SIG-M5 (cell line): ENCODE measurements at regions not wholly inside any gene's neighbourhood (a gene's known extent, or its start where the extent isn't known, plus 50 kb on each side); places are given as distances from the start of the nearest gene placed in this dataset.

Experiments used
- DNase-seq: peaks from one replicate; lab custom pipeline; 2025; lab: John Stamatoyannopoulos, UW

DNA sequence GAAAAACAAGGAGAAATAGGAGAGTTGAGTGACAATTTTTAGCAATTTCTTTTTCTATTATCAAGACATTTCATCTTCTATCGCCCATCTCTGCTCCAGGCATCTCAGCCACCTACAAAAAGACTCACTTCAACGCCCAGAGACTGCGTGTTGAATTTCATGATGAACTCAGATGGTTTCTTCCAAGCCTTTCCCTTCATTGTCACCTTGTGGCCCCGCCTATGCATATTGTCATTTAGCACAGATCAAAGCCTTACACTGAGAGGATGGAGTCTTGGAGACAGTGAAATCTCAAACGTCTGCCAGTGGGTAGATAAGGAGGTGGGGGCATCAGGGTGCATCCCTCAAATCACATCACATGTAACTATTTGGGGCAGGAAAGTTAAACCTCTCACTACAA lies 319.4 kb downstream of the SIPA1L2 start:
- DNase-seq, result no peak

DNA sequence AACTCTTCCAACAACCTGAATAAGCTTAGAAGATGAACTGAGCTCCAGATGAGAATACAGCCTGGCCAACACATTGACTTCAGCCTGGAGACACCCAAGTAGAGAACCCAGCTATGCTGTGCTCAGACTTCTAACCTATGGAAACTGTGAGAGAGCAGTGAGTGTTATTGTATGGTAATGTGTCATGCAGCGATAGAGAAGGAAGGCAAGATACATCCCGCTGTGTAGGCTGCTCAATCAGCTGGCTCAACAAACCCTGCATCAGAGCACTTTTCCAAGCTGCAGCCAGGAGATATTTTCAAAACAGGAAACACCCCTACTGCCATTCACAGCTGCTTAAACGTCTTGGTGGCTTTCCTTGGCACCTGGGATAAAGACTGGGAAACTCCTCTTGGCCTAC lies 321.3 kb downstream of the SIPA1L2 start:
- DNase-seq, result no peak

DNA sequence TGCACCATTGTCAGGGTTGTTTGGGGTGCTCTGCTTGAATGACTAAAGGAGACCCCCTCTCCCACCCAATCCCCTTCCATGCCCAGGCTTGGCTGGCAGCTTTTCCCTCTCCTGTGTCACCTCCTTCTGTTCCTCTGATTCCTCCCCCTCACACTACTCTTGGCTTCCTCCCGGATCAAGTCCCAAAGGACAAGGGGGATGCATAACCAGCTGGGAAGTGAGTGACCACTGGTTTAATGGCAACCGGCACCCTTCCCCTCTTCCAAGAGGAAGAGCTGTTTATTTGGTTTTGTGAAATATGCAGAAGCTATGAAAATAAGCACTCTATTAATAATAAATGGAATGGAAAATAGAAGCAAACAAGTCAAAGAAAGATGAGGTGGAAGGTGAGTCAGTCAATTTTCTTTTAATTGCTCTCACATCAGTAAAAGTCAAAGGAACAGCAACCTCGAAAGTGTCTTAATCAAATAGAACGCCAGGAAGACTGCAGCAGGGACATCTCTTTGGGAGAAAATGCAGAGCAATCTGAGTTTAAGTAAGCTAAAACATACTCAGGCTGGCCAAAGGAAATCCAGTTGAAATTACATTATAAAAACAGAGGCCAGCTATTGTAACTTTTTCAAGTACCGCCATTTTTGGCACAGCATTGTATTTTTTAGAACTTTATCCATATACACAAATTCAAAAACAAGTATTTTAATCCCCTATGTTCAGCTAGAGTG lies 322.5 kb downstream of the SIPA1L2 start:
- no peak for DNase-seq

DNA sequence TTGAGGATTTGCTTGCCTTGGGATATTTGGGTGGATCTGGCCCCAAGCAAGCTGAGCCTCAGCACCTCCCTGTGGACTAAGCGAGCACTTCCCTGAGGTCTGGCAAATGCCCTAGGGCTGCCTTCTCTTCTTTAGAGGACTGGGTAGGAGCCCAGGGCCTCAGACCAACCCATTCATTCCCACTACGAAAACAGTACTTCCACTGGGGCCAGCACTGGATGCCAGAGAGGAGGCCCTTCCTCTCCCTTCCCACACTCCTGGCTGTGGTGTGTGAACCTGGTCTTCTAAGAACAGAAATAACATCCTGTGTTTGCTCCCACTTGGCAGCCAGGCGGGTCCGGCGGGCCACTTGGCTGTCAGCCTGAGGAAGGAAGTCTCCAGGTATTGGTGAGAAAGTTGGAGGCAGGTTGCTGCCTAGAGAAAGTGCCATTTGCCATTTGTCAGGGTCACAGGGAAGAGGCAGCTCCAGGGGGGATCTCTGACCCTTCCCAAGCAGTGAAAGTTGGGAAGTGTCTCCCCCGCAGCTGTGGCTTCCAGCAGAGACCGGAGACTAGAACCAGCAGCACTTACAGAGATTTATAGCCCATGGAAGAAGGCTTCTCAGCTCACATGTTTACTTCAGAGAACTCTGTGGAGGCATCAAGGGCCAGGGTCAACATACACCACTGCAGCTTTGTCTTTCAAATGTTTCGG lies 323.5 kb downstream of the SIPA1L2 start:
- DNase-seq, result no peak

DNA sequence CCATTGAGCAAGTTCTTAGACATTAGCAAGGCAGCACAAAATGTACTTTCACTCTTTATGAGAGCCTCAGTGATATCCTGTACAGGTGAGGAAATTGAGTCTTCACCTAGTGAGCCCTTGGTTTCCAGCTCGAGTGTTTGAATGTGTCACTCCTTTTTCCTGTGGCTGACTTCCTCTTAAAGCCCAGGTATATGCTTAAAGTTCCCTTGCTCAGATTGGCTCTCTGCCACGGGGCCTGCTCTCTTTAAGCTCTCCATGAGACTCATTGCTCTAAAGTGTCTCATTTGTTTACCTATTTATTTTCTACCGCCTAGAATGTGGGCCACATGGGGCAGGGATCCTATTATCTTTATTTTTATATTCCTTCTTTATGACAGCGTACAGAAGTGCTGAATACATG lies 324.9 kb downstream of the SIPA1L2 start:
- DNase-seq, result no peak

DNA sequence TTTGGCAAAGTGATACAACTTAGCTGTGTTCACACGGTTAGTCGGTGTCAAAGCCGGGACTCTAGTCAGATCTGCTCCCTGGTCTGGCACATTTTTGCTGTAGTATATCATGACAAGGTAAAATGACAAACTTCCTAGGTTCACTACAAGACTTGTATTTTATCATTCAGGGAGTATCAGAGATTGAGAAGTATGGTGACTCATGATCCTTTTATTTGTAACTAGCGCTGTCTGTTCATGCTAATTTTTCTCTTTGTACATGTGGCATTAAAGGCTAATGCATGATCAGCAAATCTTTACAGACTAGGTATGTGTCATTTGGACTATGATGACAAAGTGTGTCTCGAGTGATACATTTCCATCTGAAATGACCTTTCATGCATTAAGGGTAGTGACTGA lies 326.7 kb downstream of the SIPA1L2 start:
- DNase-seq, result no peak

DNA sequence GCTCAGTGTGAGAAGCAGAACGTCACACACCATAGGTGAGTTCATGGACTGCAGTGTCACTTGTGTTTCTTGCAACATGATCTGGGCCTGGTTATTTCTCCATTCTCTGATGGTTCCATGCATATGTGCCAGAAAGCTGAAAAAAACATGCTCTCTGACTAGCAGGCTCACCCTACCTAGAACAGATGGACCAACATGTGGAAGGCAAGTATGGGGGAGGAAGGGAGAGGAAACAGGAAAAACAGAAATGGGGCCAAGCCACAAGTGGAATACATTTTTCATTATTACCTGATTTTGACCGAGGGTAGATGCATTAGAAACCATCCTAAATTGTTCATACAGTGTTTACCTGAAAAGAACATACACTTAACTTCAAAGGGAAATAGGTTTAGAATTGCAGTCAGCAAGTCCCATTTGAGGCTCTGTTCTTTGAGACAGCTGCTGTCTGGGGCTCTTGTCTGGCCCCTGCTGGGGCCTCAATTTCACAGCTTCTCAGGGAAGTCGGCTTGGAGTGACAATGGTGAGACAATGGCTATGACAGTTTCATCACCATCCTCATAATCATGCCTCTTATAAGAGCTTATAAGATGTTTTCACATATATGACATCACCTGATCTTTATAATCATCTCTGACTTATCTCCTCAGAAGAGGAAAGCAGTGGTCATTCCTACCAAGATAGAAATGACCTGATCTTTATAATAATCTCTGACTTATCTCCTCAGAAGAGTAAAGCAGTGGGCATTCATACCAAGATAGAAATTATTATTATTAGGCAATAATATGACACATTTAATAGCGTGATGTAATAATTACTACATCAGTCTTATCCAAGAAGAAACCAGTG lies 327.3 kb downstream of the SIPA1L2 start:
- DNase-seq, result no peak

DNA sequence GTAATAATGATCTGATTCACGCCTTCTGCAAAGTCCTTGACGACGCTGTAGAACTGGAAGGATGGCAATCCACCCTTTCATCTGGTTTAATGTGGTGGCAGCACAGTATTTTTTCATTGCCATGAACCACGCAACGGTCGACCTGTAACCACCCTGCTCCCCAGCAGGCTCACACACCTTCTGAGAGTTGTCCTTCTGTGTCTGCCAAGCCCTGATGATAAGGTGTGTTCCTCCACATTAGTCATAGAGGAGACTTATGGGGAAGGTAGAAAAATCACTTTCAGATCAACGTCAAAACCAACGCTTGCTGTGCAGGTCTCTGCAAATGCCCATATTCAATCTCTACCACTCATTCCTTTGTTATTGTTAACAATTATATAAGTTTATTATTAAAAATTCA lies 328.7 kb downstream of the SIPA1L2 start:
- no peak for DNase-seq

DNA sequence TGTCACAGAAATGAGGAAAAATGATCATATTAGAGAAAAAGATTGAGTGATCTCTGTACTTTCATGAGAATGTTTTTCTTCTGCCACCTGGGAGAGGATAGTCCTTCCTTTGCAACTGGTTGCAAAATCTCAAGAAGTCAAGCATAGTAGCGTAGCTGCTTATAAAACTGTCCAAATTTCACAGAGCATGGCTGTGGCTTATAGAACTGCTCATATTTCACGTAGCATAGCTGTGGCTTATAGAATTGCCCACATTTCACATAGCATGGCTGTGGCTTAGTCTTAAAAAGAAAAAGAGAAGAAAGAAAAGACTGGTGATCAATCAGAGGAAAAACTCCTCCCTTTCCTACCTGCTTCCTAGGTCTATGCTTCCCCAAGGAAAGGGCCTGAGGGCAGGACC lies 329.5 kb downstream of the SIPA1L2 start:
- no peak for DNase-seq

DNA sequence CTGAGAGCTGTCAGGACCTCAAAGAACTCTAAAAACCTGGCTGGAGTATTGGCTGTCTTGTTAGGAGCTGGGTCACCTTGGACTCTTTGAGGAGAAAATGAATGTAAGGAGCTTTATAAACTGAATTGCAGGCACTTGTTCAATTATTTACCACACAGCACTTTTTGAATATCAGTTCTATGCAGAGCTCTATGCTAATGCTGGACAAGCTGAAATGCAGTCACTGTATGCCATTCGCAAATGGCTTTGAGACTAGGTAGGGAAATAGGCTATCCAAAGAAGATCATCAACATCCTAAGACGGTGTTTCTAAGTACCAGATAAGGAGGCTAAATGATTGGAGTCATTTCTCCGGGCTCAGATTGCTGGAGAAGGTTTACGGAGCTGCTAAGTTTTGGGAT lies 333.5 kb downstream of the SIPA1L2 start:
- no peak for DNase-seq

DNA sequence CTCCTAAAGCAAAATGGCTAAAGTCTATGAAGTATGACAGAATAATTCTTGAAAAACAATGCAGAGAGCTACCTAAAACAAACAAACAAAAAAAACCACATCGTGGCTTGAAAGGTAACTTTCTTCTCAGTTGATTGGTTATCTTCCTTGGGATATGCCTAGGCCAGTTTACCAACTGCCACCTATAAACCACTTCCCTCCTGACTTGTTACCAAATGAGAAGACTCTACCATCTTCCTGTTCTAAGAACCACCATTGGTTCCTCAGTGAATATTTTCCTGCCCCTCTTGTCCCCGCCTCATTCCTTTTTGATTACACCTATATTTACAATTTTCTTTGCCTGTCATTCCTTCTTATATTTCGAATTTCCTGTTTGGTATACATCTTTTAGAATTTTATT lies 336.6 kb downstream of the SIPA1L2 start:
- DNase-seq, result no peak

DNA sequence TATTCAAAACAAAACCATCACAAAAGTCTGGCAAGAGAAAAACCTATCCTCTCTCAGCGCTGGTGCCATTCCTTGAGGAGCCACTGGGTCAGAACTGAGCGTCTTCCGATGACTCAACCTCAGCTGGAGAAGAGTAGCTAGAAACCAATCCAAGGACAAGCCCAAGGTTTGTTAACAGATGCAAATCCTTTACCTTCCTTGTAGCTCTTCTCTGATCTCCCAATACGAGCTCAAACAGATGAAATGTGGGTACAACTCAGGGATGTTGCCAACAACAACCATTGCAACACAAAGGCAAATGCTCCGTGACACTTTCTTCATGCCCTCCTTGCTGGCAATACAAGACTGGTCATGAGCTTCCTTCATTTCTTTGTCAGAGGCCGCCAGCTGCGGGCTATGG lies 337.1 kb downstream of the SIPA1L2 start:
- no peak for DNase-seq

DNA sequence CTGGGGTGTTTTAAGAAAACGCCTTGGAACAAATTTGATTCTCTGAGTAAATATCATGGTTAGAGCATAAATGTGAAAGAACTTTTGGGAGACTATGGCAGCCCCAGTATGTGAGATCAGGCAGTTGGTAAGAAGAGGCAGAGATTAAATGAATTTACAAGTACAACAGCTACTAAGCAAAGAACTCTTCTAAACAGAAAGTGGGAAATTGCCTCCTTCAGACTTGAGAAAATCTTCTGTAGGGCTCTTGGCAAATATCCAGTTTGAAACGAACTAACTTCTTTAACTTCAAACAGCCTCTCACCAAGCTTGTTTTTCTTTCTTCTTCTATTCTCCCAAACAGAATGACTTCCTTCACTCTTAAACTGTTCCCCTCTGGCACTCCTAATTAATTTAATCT lies 337.7 kb downstream of the SIPA1L2 start:
- DNase-seq, result no peak

DNA sequence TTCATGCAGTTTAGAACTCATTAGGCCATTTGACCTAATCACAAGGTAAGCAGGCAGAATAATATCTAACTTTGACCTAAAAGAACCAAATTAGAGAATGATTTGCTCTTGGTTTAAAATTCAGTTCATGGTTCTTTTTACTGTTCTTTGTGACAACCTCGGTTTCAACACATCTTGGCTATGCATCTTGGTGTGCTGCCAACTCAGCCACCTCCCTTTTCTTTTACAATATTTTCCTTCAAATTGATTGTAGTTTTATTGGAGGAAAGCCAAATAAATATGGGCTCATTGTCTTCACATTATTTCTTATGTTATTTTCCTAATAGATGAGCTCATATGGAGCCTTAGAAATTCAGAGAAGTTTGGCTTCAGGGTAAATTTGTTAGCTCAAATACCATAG lies 338.3 kb downstream of the SIPA1L2 start:
- no peak for DNase-seq

DNA sequence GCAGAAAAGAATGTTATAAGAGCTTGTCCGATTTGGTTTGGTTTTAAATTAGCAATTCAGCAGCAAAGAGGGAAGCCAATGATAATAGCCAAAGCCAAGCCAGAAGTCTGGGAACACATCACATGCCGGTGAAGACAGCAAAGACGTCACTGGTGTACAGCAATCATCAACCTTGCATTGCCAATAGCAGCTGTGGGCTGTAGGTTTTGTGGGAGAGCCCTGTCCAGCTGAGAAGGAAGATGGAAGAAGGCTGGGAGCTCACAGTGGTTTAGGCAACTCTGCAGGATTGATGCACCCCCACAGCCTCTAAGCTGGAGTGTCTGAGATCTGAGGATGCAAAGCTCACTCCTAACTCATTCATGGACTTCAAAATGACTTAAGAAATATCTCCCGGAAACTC lies 338.7 kb downstream of the SIPA1L2 start:
- no peak for DNase-seq

DNA sequence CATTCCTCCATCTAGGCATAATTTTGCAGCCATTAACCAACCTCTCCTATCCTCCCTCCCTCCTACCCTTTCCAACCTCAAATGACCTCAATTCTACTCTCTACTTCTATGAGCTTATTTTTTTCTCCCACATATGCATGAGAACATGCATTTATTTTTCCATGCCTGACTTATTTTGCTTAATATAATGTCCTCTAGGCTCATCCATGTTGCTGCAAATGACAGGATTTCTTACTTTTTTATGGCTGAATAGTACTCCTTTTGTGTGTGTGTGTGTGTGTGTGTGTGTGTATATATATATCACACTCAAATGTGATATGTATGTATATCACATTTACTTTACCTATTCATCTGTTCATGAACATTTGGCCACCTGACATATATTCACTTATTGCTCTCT lies 339.4 kb downstream of the SIPA1L2 start:
- DNase-seq, result no peak

DNA sequence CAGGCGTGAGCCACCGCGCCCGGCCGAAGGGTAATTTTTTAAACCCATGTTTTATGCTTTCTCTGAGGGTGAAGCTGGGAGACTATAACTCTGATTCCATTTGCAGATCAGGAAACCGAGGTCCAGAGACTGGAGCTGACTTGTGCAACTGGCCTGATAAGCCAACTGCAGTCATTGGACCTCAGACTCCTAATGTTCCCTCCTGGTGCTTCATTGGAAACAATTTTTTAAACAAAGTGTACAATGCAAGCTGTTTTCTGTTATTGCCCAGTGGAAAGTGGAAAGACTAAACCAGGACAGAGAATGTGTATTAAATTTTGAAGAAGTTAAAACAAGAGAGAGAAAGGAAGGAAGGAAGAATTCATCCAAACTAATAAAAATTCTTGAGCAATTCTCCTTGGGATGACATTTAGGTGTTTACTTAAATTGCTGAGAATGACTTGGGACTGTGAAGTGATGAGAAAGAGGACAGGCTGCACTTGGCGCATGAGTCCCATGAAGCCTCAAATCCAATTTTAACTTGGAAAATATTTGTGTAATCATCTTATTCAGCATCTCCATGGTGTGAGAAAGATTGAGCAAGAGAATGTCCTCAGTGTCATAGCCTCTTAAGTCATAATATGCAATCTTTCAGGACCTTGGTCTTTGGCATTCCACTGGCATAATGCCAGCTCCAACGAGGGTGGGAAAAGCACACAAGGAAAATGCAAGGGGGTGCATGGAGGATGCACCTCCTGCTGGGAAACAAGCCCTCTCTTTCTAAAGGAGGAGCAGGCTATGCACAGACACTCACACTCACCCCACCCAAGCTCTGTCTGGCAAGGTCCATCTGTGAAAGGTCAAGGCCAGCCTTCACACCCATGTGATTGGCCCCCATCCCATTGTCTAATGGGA lies 342.0 kb downstream of the SIPA1L2 start:
- no peak for DNase-seq

DNA sequence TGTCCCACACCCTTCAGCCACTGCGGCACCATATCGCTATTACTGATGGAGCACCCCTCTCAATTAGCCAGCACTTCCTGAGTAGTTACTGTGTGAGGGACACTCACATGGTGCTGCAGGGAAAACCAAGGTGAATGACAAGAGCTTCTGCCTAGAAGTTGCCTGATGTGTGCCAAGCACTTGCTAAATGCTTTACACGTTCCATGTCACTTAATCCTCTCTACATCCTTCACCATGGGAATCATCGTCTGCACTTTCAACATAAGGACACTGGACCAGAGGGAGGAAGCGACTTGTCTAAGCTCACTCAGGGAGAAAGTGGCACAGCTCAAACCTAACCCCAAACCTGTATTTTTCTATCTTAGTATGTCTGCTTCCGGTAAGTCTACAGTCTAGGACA lies 344.8 kb downstream of the SIPA1L2 start:
- DNase-seq, result no peak

DNA sequence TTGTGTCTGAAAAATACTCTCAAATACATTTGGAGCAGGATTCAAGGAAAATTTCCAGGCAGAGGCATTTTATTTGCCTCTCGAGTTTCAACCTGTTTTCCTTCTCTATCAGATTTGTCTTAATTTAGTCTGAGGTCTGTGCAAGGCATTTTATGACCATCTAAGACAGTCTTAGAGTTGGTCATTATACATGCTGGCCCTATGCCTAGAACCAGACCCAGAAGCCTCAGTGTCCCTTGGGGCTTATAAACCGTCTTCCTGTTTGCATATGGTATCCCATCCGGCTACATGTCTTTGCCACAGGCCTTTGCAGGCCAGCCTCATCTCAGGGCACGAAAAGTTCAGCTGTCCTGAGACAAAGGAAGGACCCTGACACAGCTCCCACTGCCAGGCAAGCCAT lies 346.1 kb downstream of the SIPA1L2 start:
- no peak for DNase-seq

DNA sequence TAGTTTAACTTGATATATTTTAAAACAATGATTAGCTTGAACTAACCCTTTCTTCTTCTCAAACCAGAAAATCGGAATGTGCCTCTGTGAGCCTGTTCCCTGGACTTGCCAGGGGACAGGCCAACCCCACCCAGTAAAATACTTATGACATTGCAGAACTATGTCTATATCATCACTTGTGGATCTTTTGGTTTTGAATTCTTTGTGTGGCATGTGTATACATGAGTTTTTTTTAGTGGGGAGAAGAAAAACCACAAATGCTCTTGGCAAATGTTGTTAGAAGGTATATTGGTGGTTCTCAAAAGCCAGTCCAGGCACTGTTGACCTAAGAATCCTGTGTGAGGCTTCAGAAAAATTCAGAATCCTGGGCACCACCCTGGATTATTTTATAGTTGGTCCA lies 347.4 kb downstream of the SIPA1L2 start:
- no peak for DNase-seq

DNA sequence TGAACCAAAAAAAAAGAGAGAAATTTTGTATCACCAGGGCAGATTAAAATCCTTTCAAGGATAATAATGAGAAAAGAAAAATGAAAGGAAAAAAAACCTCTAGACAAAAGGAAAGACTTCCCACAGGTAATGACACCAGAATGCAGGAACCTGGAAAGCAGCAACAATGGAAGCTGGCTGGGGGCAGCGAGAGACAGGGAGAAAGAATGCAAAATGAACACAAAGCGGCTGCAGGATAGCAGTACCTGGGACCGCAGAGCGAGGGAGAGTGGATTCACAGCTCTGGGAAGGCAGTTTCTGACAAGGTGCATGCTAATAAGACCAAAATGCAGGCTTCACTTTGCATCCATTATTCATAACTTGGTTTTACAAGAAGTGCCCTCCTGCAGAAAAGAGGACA lies 349.0 kb downstream of the SIPA1L2 start:
- DNase-seq, result no peak

DNA sequence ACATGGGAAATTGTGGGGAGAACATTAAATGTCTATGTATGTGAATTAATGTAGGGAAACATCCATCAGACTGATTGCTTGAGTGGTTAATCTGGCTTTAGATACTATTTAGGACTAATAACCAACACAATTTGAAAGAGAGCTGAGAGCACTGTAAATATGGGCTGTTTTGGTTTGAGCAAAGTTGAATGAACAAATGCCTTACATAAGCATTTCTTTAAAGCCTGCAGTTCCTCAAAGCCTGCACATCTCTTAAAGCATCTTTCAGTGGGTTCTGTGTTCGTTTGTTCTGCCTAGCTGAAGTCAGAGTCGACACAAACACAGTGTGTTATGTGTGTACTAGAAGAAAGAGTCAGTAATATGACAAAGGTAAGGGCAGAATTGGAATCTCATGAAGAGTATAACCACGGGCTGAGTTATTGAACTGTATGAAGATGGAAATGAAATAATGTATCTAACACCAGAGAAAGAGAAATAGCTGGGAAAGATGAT lies 350.0 kb downstream of the SIPA1L2 start:
- DNase-seq, result no peak
